Cardiac fibroblast (primary cell): ENCODE measurements at regions not wholly inside any gene's neighbourhood (a gene's known extent, or its start where the extent isn't known, plus 50 kb on each side); places are given as distances from the start of the nearest gene placed in this dataset.
"Not testable (repeated sequence)": the region's sequence is repeated elsewhere in the genome, so short reads cannot be mapped to it uniquely, and the experiment has no call there.

Experiments
- DNase-seq, 2 donors: peaks; one replicate each; pipeline versions ENCODE4 v3.0.0 to v3.0.0-alpha.2; 2010; ENCODE audit warnings: low read depth in 2 of 2
- H3K4me3 ChIP-seq, 2 donors: replicated peaks in 1 of 2; 1 replicate in 1 of 2; 2 replicates in 1 of 2; pipeline ENCODE4 v1.5.1; 2011; ENCODE audit warnings: low read depth in 2 of 2, low read length in 2 of 2, mild to moderate bottlenecking in 2 of 2, moderate library complexity in 1 of 2
- CTCF ChIP-seq: IDR thresholded peaks from one replicate; pipeline ENCODE4 v1.5.1; 2011; ENCODE audit warnings: low read depth, mild to moderate bottlenecking, low read length, inconsistent platforms

GRCh38 chr4:77348815-77349214 lies 191.8 kb downstream of the CCNG2 start:
- DNase-seq = no peak
- no peak overlapping the region for H3K4me3 ChIP-seq
- TF ChIP-seq CTCF = no peak

DNA sequence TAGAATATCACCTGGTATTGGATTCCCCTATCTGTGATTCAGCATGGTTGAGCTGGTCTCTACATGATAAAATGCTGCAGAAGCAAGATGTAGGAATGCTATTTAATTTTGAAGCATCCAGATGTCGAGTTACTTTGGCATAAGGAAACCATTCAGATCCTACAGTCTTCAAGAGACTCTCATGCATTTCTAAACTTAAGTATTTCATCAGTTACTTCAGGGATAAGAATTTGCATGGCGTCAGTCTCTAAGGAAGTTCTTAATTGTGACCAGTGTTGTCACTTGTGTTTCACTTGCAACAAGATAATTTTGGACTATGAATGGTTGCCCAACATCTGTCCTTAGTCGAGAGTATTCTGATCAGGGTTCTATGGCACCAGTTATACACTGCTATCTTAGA lies 192.4 kb downstream of the CCNG2 start:
- no peak for TF ChIP-seq CTCF
- no peak for DNase-seq
- H3K4me3 ChIP-seq = no peak overlapping the region

GRCh38 chr4:77349796-77350195 lies 192.8 kb downstream of the CCNG2 start:
- peak in 1 of 2 donors; percentile 6 for DNase-seq
- no peak overlapping the region for H3K4me3 ChIP-seq
- TF ChIP-seq CTCF = no peak

GRCh38 chr4:77352192-77352591 lies 195.2 kb downstream of the CCNG2 start:
- DNase-seq = no peak
- H3K4me3 ChIP-seq = no peak overlapping the region
- TF ChIP-seq CTCF = no peak

DNA sequence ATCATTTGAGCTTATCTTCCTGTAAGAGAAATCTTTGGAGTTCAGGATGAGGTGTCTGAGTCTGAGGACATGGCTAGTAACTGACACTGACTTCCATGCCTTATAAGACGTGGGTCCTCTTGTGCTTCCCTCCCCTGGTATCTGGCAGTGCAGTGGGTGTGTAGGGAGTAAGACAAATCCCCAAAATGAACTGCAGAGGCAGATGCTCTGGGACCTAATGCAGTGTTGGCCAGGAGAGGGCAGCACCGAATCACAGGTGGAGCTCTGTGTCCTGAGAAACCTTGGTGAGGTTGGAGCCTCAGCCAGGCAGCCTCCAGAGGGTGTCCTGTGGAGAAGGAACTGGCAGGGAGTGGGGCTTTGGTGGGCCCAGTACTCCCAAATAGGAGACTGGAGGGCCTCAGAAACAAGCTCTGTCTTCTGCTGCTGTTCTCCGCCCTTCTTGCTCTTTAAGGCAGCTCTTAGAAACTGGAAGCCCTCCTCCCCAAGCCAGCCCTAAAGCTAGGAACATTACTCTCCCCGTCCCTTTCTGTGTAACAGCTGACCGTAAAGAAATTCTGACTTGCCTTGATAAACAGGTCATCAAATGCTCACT lies 196.8 kb downstream of the CCNG2 start:
- not testable (repeated sequence) for DNase-seq

GRCh38 chr4:77354550-77354949 lies 197.5 kb downstream of the CCNG2 start:
- no peak overlapping the region for H3K4me3 ChIP-seq
- no peak for DNase-seq
- no peak for TF ChIP-seq CTCF

More for the DNA sequence above, 196.8 kb downstream of the CCNG2 start:
- H3K4me3 ChIP-seq = not testable (repeated sequence)

- no peak overlapping the region for H3K4me3 ChIP-seq
- no peak for TF ChIP-seq CTCF
- no peak for DNase-seq
These were observed 198.7 kb downstream of the CCNG2 start for GRCh38 chr4:77355731-77356130.
